GM18499 (cell line): ENCODE measurements at regions not wholly inside any gene's neighbourhood (a gene's known extent, or its start where the extent isn't known, plus 50 kb on each side); places are given as distances from the start of the nearest gene placed in this dataset.

Experiments
- ATAC-seq: cut with Tn5 transposase; IDR thresholded peaks from one replicate; pipeline ENCODE4 v1.9.1; 2021; ENCODE audit warnings: moderate number of reproducible peaks; ENCODE audit not compliant: insufficient read depth, unreplicated experiment

- no peak for ATAC-seq
Measured at GRCh38 chr12:13843841-13844240, 137.6 kb downstream of the GRIN2B start.

DNA sequence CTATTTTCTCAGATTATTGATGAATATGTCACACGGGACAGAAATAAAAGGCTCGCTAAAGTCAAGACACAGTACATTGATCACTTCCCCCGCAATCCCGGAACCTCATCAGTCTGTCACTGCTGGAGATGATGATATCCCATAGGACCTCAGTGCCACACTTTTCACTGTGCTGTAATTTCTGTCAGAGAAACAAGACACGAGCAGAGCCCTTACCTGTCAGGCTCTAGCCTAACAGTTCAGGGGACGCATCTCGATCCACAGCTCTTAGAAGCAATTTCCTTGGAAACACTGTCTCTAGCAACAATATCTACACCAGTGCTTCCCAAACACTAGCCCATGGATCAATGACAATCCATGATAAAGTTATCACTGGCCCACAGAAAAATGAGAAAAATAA lies 140.0 kb downstream of the GRIN2B start:
- no peak for ATAC-seq

DNA sequence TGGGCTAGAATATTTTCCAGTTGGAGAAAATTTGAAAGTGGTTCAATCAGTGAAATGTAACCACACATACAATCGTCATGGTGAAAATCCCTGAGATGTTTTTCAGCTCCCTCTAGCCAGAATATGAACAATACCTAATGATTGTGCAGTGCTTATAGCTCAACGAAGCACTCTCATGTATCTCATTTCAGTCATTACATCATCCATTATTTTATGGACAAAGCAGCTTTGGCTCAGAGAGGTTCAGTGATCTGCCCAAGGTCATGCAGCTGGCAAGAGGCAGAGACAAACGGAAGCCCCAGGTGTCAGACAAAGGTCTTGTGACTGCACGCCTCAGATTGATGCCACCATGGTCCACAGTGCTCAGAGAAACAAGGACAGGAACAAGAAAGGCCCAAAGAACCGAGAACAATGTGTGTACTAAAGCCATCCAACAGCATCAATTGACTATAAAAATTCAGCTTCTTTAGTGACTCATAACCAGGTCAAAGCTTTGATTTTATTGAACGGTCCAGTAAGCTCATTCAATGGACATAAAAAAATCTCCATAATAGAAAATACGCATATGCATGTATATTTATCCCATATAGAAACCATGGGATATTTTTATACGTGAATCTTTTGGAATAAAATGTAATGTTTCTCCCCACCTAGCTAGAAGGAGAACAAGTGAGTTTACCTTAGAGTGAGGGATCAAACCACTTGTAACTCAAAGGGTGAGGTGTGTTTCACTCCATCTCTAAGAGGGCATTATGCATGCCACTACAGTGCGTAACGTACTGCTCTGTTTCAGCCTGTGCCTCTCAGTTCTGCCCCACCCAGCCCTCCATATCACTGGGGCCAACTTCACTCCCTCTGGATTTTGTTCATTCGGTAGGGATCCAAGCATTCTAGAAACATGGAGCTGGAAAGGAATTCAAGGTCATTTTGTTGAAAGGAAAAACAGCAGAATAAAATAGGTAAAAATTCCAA lies 141.8 kb downstream of the GRIN2B start:
- no peak for ATAC-seq

DNA sequence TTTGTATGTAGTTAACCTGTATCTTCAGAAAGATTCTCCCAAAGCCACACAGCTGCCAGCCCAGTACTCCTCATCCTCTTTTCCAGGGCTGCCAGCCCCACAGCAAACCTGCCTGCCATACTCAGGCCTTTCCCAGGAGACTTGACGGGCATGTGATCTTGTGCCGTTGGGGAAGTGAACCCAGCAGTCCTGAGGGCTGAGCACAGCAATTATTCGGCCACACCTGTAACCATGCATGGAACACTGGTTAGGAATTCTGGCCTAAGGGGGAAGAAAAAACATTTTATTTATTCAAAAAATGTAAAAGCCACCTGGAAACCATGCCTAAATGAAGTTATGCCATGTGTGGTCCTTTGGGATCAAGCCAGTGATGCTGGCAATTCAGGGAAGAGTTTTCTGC lies 145.3 kb downstream of the GRIN2B start:
- no peak for ATAC-seq

- ATAC-seq: no peak
Measured at GRCh38 chr12:13835652-13836051, 145.8 kb downstream of the GRIN2B start.

DNA sequence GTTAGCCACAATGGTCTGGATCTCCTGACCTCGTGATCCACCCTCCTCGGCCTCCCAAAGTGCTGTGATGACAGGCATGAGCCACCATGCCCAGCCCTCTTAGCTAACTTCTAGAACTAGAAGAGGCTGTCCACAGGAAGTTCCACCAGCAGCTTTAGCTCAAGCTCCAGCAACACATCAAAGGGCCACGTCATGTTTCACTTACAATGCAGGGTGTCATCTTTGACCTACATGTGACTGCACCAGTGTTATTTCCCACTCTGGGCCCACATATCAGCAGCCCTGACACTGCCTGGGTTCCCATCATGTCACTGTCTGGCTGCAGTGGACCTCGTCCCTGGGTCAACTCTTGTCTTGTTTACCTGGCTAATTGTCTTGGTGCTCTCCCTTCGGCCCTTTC lies 147.2 kb downstream of the GRIN2B start:
- no peak for ATAC-seq

GRCh38 chr12:13817131-13817530 lies 164.3 kb downstream of the GRIN2B start:
- ATAC-seq: no peak

DNA sequence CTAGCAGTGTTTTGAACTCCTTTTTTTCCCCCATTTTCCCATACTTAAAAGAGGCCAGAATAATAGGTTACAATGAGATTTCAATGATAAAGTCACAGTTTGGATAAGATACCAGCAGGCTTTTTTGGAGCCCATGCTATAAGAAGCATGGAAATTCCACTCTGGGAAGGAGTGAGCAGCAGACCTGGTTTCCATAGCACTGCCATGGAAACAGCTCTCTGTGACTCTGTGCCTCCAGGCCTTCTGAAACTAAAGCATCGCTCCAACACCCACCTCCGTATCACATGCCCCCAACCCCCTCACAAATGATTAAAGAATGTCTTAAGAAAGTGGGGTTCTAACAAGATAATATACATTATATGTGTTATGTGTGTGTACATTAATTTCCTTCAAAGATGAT lies 165.0 kb downstream of the GRIN2B start:
- ATAC-seq: no peak

DNA sequence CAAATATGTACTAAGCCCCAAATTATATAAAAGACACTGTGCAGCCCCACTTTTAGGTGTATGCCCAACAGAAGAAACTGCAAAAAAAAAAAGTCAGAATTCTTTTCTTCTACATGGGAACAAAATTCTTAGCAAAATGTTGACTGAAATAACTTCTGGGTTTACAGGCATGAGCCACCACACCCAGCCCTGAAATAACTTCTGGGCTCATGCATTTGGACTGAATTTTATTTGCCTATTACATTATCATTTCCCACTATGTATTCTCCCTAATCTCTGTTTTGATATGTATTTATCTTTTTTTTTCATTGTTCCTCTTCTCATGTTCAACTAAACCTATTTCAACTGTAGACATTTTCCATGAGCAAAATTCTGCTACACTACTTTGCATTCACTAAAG lies 169.2 kb downstream of the GRIN2B start:
- ATAC-seq: no peak

DNA sequence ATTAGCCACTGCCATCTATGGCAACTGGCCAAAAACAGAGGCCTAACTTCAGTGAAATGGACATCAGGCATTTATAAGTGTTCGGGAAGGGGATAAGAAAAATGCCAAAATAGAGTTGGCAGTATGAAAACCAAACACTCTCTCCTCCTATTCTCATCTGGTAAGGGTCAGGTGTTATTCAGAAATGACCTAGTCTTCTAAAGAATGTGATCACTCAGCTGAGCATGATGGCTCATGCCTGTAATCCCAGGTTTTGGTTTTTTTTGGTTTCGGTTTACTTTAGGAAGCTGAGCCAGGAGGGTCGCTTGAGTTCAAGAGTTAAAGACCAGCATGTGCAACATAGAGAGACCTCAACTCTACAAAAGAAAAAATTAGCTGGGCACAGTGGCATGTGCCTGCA lies 170.3 kb downstream of the GRIN2B start:
- ATAC-seq: no peak

- no peak for ATAC-seq
Measured at GRCh38 chr12:13805041-13805440, 176.4 kb downstream of the GRIN2B start.

DNA sequence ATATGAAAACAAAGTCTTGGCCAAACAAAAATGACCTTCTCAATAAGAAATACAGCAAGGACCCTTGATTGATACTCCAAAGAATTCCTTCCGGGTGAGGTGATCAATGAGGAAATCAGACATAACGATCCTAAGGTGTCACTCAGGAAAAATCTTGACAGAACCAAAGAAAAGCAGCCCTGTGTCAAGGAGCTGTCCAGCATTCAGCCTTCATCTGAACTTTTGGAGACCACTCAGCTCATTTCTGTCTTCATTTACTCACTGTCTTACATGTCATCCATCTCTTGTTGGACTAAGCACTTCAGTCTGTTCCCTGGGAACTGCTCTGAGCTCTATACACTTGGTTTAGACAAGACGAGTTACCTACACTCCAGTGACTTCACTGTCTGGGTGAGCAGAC lies 179.9 kb downstream of the GRIN2B start:
- ATAC-seq: no peak

GRCh38 chr12:13799574-13799973 lies 181.8 kb downstream of the GRIN2B start:
- no peak for ATAC-seq

GRCh38 chr12:13798162-13798561 lies 183.2 kb downstream of the GRIN2B start:
- no peak for ATAC-seq

GRCh38 chr12:13794706-13795105 lies 186.7 kb downstream of the GRIN2B start:
- ATAC-seq: no peak

- ATAC-seq: no peak
Measured at GRCh38 chr12:13790317-13790716, 191.1 kb downstream of the GRIN2B start.

DNA sequence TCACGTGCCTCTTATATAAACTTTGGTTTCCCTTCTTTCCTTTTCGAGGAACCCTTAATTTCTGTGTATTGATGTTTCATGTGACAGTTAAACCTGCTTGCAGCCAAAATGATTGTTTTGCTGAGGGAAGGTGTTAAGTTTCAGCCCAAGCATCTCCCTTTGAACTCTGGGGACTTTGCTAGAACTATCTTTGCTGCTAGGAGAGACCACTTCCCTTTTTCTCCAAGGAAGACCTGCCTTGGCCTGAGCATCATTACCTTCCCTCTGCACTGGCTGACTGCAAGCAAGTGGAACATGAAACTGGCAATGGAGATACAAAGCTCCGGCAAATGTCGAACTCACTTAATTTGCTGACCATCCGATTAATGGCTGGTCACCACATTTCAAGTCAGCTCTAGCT lies 192.8 kb downstream of the GRIN2B start:
- ATAC-seq: no peak

DNA sequence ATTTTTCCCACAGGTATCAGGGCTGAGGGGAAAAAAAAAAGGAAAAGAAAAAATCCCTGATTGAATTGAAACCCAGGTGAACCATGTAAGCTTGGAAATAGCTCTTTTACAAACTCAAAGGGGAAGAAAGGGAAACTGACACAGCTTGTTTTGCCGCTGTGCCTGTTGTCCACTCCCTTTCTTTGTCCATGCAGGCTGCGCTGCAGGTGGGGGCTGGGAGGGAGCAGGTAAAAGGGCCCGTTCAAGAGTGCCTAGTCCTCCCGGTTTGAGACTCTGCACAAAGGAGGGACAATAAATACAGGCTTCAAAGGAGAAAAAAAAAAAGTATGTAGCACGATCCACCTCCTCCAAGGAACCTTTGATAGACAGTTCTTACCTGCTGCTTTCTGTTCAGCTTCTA lies 194.8 kb downstream of the GRIN2B start:
- no peak for ATAC-seq

DNA sequence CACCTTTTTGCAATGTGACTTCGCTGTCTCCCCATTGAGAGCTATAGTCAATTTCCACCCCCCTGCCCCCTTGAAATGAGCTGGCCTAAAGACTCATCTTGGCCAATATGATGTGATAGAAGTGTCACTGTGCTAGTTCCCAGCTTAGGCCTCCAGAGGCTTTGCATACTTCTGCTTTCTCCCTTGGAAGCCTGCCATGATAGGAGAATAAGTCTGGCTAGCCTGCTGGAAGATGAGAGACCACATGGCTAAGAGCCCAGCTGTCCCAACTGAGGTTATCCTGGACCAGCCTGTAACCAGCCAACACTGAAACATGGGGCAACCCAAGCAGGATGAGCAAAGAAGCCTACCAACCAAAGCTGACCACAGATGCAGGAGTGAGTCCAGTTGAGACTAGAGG lies 196.9 kb downstream of the GRIN2B start:
- ATAC-seq: no peak

GRCh38 chr12:13780453-13780852 lies 200.9 kb downstream of the GRIN2B start:
- ATAC-seq: no peak

- no peak for ATAC-seq
Measured at GRCh38 chr12:13777374-13777773, 204.0 kb downstream of the GRIN2B start.

DNA sequence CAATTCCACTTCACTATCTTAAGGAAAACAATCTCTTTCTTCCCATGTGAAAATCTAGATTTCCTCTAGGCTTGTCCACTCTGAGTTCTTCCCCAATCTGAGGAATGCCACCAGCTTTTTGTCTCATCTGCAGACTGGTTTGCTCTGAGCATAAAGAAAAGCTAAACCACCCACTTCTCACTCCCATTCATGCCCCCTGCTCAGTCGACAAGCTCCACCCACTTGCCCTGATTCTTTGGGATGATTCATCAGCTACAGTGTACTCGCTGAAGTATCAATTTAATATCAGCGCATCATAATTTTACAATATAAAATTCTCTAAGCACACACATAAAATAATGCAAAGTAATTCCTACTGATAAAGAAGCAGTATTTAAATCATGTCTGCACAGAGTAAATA lies 209.1 kb downstream of the GRIN2B start:
- ATAC-seq: no peak
